GM10266 (cell line): ENCODE measurements at regions not wholly inside any gene's neighbourhood (a gene's known extent, or its start where the extent isn't known, plus 50 kb on each side); places are given as distances from the start of the nearest gene placed in this dataset.

Experiments used
- DNase-seq: peaks from one replicate; pipeline ENCODE4 v3.0.0; 2012; ENCODE audit errors: extremely low spot score
- TF ChIP-seq, protein P1 (sequence below): IDR thresholded peaks from 2 replicates; pipeline ENCODE4 v1.5.1; 2012; ENCODE audit warnings: mild to moderate bottlenecking, low read depth; ENCODE audit not compliant: control insufficient read depth, insufficient read depth; ENCODE audit errors: missing control alignments

DNA sequence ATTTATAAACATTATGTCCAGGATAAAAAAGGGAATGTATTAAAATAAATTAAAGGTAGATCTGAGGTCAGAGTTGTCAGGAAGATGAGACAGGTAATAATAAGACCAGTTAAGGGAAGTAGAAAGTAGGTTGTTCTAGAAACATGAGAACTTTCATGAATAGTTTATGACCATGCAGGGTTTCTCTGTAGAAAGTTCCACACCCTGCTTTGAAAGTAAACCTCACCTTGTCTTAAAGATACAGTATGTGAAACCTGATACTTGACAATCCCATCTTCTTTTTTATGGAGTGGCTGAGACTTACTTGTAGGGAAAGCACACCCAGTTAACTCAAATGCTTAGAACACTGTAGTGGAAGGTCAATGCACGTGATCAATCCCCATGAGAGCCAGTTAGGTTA, 260.6 kb upstream of the ZNF462 start:
- TF ChIP-seq, protein P1, sequence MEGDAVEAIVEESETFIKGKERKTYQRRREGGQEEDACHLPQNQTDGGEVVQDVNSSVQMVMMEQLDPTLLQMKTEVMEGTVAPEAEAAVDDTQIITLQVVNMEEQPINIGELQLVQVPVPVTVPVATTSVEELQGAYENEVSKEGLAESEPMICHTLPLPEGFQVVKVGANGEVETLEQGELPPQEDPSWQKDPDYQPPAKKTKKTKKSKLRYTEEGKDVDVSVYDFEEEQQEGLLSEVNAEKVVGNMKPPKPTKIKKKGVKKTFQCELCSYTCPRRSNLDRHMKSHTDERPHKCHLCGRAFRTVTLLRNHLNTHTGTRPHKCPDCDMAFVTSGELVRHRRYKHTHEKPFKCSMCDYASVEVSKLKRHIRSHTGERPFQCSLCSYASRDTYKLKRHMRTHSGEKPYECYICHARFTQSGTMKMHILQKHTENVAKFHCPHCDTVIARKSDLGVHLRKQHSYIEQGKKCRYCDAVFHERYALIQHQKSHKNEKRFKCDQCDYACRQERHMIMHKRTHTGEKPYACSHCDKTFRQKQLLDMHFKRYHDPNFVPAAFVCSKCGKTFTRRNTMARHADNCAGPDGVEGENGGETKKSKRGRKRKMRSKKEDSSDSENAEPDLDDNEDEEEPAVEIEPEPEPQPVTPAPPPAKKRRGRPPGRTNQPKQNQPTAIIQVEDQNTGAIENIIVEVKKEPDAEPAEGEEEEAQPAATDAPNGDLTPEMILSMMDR = no peak
- DNase-seq = no peak

DNA sequence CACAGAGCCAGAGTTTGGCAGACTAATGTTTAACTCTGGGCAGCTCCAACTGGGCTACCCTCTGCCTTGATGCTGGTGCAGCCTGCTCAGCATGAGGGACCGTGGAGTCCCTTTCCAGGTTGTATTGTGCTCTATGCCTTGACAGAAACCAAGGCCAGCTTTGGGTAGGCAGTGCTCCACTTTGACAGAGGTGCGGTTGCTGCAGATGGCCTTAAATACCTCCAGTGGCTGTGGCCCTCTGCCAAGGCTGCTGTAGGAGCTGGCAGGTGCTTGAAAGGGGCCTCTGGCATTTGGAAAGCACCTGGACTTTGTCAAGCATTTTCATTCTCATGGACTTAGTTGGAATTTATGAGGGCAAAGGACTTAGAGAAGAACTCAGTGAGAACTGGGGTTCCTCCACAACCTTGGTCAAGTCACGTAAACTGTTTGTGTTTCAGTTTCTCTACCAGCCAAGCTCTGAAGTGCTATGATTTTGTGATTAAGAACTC, 249.7 kb upstream of the ZNF462 start:
- TF ChIP-seq, protein P1 = no peak
- no peak for DNase-seq

DNA sequence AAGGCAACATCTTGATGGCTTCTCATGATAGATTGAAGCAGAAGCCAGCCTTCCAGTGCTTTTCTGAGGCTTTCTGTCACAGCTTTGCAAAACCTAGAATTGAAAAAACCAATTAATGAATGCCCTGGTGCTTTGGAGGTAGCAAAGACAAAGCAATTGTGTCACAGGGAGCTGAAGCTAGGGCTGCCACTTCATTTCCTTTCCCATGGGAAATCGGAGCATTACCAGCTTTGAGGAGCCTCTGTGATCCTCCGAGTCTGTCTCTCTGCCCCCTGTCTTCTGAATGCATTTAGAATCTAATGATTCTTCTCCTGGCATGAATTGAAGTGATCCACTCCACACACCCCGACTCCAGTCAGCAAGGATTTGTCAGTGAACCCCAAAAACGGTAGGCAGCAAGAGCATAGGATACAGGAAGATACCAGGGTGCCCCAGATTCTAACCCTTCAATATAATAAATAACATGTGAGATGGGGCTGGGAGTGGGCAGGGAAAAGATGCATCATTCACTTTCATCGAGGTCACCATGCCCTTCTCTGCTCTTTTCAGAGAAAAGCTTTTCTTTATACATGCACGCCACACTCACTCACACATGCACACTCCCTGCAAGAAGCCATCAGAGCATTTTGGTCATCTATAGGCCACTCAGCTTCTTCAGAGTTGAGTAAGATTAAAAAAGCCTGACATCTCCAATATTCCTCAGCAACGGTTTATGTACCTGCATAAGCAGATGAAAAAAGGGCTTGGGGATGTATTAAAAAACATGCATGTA, 247.7 kb upstream of the ZNF462 start:
- DNase-seq = no peak
- TF ChIP-seq, protein P1 = no peak

DNA sequence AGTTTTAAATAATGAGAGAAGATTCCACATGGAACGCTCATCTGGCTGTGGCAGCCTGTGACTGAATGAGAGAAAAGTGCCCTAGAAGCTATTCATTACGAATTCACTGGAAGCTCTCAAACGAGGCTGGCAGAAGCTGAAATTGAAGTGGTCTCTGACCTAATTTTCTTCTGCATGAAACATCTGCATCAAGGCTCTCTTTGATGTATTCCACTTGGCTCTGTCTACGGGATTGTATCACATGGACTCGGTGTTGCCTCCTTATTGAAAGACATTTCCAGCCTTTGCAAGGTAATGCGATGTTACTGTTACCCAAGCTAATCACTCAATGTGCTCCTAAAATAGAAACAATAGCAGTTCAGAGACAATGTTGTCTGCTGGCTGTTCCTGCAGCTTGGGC, 246.9 kb upstream of the ZNF462 start:
- TF ChIP-seq, protein P1 = no peak
- DNase-seq = no peak

DNA sequence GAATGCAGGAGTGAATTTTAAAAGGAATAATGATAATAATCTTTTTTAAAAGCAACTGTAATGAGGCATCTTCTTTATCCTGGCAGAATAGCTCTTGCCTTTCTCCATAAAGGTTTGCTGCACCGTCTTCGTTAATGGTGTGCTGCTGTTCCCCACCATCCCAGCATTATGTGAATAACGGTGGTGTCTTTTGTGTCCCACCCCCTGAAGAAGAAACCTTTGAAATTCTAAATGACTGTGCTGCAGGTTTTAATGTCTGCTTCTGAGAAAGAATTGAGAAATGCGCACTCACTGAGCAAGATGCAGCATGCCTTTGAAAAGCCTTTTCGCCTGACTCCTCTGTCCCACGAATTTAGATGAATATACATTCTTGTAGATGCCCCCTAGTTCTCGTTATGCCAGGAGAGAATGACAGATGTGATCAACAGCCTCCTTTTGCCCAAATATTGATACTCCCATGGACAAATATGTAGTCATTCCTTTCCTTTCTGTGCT, 246.1 kb upstream of the ZNF462 start:
- TF ChIP-seq, protein P1 = no peak
- DNase-seq = no peak

DNA sequence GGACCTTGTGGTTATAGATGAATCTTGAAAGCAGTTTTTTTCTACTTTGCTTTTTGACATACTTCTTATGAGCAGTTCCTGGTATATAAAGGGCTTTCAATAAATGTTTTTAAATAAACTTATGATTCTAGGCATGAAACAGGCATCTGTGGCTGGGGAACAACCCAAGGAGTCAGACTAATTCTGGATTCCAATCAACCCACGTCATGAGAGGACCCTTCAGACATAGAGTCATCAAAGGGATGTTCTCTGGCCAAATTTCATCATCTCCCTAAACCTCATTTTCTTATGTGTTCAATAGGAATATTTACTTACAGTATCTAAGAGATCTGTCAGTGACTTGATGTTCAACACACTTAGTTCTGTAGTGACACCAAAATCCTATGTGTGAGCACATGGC, 243.8 kb upstream of the ZNF462 start:
- no peak for DNase-seq

More for the DNA sequence above, 243.8 kb upstream of the ZNF462 start:
- TF ChIP-seq, protein P1 = no peak
